GM19438 (cell line): ENCODE measurements at regions not wholly inside any gene's neighbourhood (a gene's known extent, or its start where the extent isn't known, plus 50 kb on each side); places are given as distances from the start of the nearest gene placed in this dataset.

Experiments used
- ATAC-seq: cut with Tn5 transposase; IDR thresholded peaks from one replicate; pipeline ENCODE4 v1.9.1; 2021; ENCODE audit warnings: low read depth; ENCODE audit not compliant: unreplicated experiment

- no peak for ATAC-seq
Observed at GRCh38 chr2:187143537-187143936, 294.6 kb upstream of the ZSWIM2 start.

- ATAC-seq: no peak
Observed at GRCh38 chr2:187139469-187139868, 290.5 kb upstream of the ZSWIM2 start.

GRCh38 chr2:187138265-187138664, 289.3 kb upstream of the ZSWIM2 start:
- ATAC-seq: no peak

GRCh38 chr2:187136646-187137045, 287.7 kb upstream of the ZSWIM2 start:
- ATAC-seq: no peak

GRCh38 chr2:187134306-187134705, 285.3 kb upstream of the ZSWIM2 start:
- ATAC-seq: no peak

GRCh38 chr2:187129868-187130267, 280.9 kb upstream of the ZSWIM2 start:
- ATAC-seq: no peak

GRCh38 chr2:187129306-187129705, 280.3 kb upstream of the ZSWIM2 start:
- ATAC-seq: no peak

GRCh38 chr2:187126247-187127005, 277.5 kb upstream of the ZSWIM2 start:
- ATAC-seq: no peak

GRCh38 chr2:187125318-187125717, 276.3 kb upstream of the ZSWIM2 start:
- ATAC-seq: no peak

- ATAC-seq: no peak
Observed at GRCh38 chr2:187124529-187124928, 275.6 kb upstream of the ZSWIM2 start.

GRCh38 chr2:187118331-187119099, 269.5 kb upstream of the ZSWIM2 start:
- ATAC-seq: no peak

GRCh38 chr2:187117483-187117882, 268.5 kb upstream of the ZSWIM2 start:
- ATAC-seq: no peak

- ATAC-seq: no peak
Observed at GRCh38 chr2:187115627-187116026, 266.7 kb upstream of the ZSWIM2 start.

GRCh38 chr2:187107001-187107400, 258.0 kb upstream of the ZSWIM2 start:
- no peak for ATAC-seq

GRCh38 chr2:187105218-187105617, 256.2 kb upstream of the ZSWIM2 start:
- no peak for ATAC-seq

- ATAC-seq: no peak
Observed at GRCh38 chr2:187102381-187102780, 253.4 kb upstream of the ZSWIM2 start.

GRCh38 chr2:187098154-187098553, 249.2 kb upstream of the ZSWIM2 start:
- no peak for ATAC-seq

GRCh38 chr2:187093771-187094412, 244.9 kb upstream of the ZSWIM2 start:
- no peak for ATAC-seq

- ATAC-seq: no peak
Observed at GRCh38 chr2:187091664-187092063, 242.7 kb upstream of the ZSWIM2 start.

- ATAC-seq: no peak
Observed at GRCh38 chr2:187084524-187084923, 235.6 kb upstream of the ZSWIM2 start.

GRCh38 chr2:187081461-187081860, 232.5 kb upstream of the ZSWIM2 start:
- no peak for ATAC-seq
